ENCODE measurements at regions not wholly inside any gene's neighbourhood (a gene's known extent, or its start where the extent isn't known, plus 50 kb on each side); places are given as distances from the start of the nearest gene placed in this dataset.

DNA sequence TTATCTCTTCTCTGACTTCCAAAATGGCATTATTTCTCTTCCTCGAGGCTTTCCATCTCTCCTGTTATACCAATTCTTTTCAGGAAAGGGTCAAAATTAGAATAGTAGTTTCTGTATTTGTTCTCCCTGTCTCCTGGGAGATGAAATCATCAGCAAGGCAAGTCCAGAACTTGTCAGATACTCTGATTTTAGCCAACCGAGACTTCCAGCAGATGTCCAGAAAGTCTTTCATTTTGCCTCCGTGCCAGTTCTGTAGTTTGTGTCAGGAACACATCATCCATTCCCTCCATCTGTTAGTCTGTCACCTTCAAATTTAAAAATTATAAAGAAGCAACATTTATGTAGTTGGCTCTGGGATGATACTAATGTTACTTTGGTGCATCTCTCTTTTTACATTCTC lies 275.7 kb downstream of the CCDC59 start:
- TF ChIP-seq, protein P1, sequence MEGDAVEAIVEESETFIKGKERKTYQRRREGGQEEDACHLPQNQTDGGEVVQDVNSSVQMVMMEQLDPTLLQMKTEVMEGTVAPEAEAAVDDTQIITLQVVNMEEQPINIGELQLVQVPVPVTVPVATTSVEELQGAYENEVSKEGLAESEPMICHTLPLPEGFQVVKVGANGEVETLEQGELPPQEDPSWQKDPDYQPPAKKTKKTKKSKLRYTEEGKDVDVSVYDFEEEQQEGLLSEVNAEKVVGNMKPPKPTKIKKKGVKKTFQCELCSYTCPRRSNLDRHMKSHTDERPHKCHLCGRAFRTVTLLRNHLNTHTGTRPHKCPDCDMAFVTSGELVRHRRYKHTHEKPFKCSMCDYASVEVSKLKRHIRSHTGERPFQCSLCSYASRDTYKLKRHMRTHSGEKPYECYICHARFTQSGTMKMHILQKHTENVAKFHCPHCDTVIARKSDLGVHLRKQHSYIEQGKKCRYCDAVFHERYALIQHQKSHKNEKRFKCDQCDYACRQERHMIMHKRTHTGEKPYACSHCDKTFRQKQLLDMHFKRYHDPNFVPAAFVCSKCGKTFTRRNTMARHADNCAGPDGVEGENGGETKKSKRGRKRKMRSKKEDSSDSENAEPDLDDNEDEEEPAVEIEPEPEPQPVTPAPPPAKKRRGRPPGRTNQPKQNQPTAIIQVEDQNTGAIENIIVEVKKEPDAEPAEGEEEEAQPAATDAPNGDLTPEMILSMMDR (IDR thresholded peaks at IDR 0.05; ENCODE audit: low read depth, low read length, missing input control), result no peak
- no peak for TF ChIP-seq RXRA (IDR thresholded peaks at IDR 0.05)
- TF ChIP-seq RAD21 (IDR thresholded peaks at IDR 0.05), result no peak
- TF ChIP-seq, protein P2, sequence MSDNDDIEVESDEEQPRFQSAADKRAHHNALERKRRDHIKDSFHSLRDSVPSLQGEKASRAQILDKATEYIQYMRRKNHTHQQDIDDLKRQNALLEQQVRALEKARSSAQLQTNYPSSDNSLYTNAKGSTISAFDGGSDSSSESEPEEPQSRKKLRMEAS (IDR thresholded peaks at IDR 0.05), result no peak
- TF ChIP-seq GABPA (IDR thresholded peaks at IDR 0.05 in 1 of 2, conservative IDR thresholded peaks at IDR 0.05 in 1 of 2), result no peak
- TF ChIP-seq, protein P3, sequence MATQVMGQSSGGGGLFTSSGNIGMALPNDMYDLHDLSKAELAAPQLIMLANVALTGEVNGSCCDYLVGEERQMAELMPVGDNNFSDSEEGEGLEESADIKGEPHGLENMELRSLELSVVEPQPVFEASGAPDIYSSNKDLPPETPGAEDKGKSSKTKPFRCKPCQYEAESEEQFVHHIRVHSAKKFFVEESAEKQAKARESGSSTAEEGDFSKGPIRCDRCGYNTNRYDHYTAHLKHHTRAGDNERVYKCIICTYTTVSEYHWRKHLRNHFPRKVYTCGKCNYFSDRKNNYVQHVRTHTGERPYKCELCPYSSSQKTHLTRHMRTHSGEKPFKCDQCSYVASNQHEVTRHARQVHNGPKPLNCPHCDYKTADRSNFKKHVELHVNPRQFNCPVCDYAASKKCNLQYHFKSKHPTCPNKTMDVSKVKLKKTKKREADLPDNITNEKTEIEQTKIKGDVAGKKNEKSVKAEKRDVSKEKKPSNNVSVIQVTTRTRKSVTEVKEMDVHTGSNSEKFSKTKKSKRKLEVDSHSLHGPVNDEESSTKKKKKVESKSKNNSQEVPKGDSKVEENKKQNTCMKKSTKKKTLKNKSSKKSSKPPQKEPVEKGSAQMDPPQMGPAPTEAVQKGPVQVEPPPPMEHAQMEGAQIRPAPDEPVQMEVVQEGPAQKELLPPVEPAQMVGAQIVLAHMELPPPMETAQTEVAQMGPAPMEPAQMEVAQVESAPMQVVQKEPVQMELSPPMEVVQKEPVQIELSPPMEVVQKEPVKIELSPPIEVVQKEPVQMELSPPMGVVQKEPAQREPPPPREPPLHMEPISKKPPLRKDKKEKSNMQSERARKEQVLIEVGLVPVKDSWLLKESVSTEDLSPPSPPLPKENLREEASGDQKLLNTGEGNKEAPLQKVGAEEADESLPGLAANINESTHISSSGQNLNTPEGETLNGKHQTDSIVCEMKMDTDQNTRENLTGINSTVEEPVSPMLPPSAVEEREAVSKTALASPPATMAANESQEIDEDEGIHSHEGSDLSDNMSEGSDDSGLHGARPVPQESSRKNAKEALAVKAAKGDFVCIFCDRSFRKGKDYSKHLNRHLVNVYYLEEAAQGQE (IDR thresholded peaks at IDR 0.05), result no peak
